G401.6 (cell line): ENCODE measurements at regions not wholly inside any gene's neighbourhood (a gene's known extent, or its start where the extent isn't known, plus 50 kb on each side); places are given as distances from the start of the nearest gene placed in this dataset.

Source experiments
- FAIRE-seq: peaks from 2 replicates; lab custom pipeline; 2012; peaks lifted over from hg19 to GRCh38; lab: Jason Lieb, UNC

- no peak for FAIRE-seq
Measured at GRCh38 chr2:217193431-217194340, 333.8 kb upstream of the TNP1 start.

- no peak for FAIRE-seq
Measured at GRCh38 chr2:217192366-217192765, 332.5 kb upstream of the TNP1 start.

GRCh38 chr2:217189747-217190146 is 329.9 kb upstream of the TNP1 start:
- no peak for FAIRE-seq

- no peak for FAIRE-seq
Measured at GRCh38 chr2:217189131-217189530, 329.3 kb upstream of the TNP1 start.

- no peak for FAIRE-seq
Measured at GRCh38 chr2:217186668-217187159, 326.9 kb upstream of the TNP1 start.

GRCh38 chr2:217186152-217186551 is 326.3 kb upstream of the TNP1 start:
- FAIRE-seq, result no peak

- no peak for FAIRE-seq
Measured at GRCh38 chr2:217185265-217185995, 325.6 kb upstream of the TNP1 start.

GRCh38 chr2:217184242-217184641 is 324.4 kb upstream of the TNP1 start:
- FAIRE-seq, result no peak

GRCh38 chr2:217183471-217183870 is 323.6 kb upstream of the TNP1 start:
- FAIRE-seq, result no peak

- FAIRE-seq, result no peak
Measured at GRCh38 chr2:217182926-217183325, 323.1 kb upstream of the TNP1 start.

GRCh38 chr2:217181512-217181911 is 321.6 kb upstream of the TNP1 start:
- no peak for FAIRE-seq

- FAIRE-seq, result no peak
Measured at GRCh38 chr2:217179854-217180253, 320.0 kb upstream of the TNP1 start.

GRCh38 chr2:217178341-217178740 is 318.5 kb upstream of the TNP1 start:
- FAIRE-seq, result no peak

- FAIRE-seq, result no peak
Measured at GRCh38 chr2:217177720-217178119, 317.9 kb upstream of the TNP1 start.

- FAIRE-seq, result no peak
Measured at GRCh38 chr2:217171874-217172273, 312.0 kb upstream of the TNP1 start.

GRCh38 chr2:217168496-217168895 is 308.6 kb upstream of the TNP1 start:
- no peak for FAIRE-seq

- FAIRE-seq, result no peak
Measured at GRCh38 chr2:217167531-217167930, 307.7 kb upstream of the TNP1 start.

- no peak for FAIRE-seq
Measured at GRCh38 chr2:217166241-217166850, 306.5 kb upstream of the TNP1 start.

GRCh38 chr2:217165547-217165946 is 305.7 kb upstream of the TNP1 start:
- no peak for FAIRE-seq

- FAIRE-seq, result no peak
Measured at GRCh38 chr2:217163987-217164386, 304.1 kb upstream of the TNP1 start.

- FAIRE-seq, result no peak
Measured at GRCh38 chr2:217162533-217162932, 302.7 kb upstream of the TNP1 start.

GRCh38 chr2:217160978-217161973 is 301.4 kb upstream of the TNP1 start:
- no peak for FAIRE-seq
